K562 (cell line): ENCODE measurements at regions not wholly inside any gene's neighbourhood (a gene's known extent, or its start where the extent isn't known, plus 50 kb on each side); places are given as distances from the start of the nearest gene placed in this dataset.

Source experiments
- ATAC-seq: fragments of 200-7000 bp; cut with Tn5 transposase; 3 replicates; pipeline ENCODE4 v1.9.1; 2020; ENCODE audit warnings: moderate library complexity
- BruUV-seq: library from RNA; stranded (reverse); fragments of 400-500 nt; replicated peaks from 2 replicates; lab custom pipeline; 2021; lab: Mats Ljungman, UMichigan
- CTCF ChIA-PET: fragments of 300-600 bp; formaldehyde crosslinking; extraction: SDS; loops from one replicate; lab custom pipeline; 2021; ENCODE audit warnings: low intra/inter-chr PET ratio; lab: Yijun Ruan, JAX
- POLR2A ChIA-PET: fragments of 300-600, 350-650 bp; sonication (Branson Sonifier 250); formaldehyde crosslinking; extraction: SDS; loops from one replicate; lab custom pipeline; 2021; ENCODE audit warnings: antibody characterized with exemption, inconsistent platforms; lab: Yijun Ruan, JAX
- DNase-seq, 4 experiments: peaks; one replicate each; pipeline versions ENCODE4 v3.0.0 to v3.0.0-alpha.2; 2011 to 2018; ENCODE audit warnings: low spot score in 3 of 4, mixed read lengths in 3 of 4; ENCODE audit errors: extremely low read depth in 1 of 4
- FAIRE-seq: peaks from 2 replicates; lab custom pipeline; 2011; peaks lifted over from hg19 to GRCh38; lab: Jason Lieb, UNC
- H2AFZ ChIP-seq: 2 replicates; pipeline ENCODE4 v1.6.0; 2011; ENCODE audit warnings: low read depth, low read length, control low read depth, inconsistent platforms
- H3K27ac ChIP-seq: fragments of 200-600 bp; 3 replicates; pipeline ENCODE4 v1.8.0; 2011; ENCODE audit warnings: low read depth, mild to moderate bottlenecking, control low read depth, inconsistent platforms, low read length, moderate library complexity, mixed read lengths; ENCODE audit errors: extremely low read depth
- H3K27me3 ChIP-seq, 2 experiments: fragments of 300-600 bp in 1 of 2; 2 replicates in 1 of 2; 3 replicates in 1 of 2; pipeline versions ENCODE4 v1.6.0 to v1.8.0; 2011; ENCODE audit warnings: inconsistent platforms in 2 of 2, low read length in 2 of 2, mild to moderate bottlenecking in 1 of 2, mixed read lengths in 1 of 2, moderate library complexity in 1 of 2; ENCODE audit not compliant: control insufficient read depth in 2 of 2, insufficient read depth in 2 of 2
- H3K36me3 ChIP-seq: fragments of 300-600 bp; 3 replicates; pipeline ENCODE4 v1.8.0; 2011; ENCODE audit warnings: mild to moderate bottlenecking, low read length, inconsistent platforms; ENCODE audit not compliant: control insufficient read depth, insufficient read depth
- H3K4me1 ChIP-seq, 2 experiments: fragments of 200-600 bp in 1 of 2; replicated peaks in 1 of 2; 2 replicates in 1 of 2; 3 replicates in 1 of 2; pipeline versions ENCODE4 v1.5.1 to v1.8.0; 2011; ENCODE audit warnings: inconsistent platforms in 2 of 2, low read length in 2 of 2, mild to moderate bottlenecking in 1 of 2, mixed read lengths in 1 of 2, moderate library complexity in 1 of 2; ENCODE audit not compliant: control insufficient read depth in 2 of 2, insufficient read depth in 2 of 2
- H3K4me2 ChIP-seq: 2 replicates; pipeline ENCODE4 v1.6.1; 2011; ENCODE audit warnings: low read length, control low read depth, inconsistent platforms, mixed read lengths; ENCODE audit not compliant: insufficient read depth
- H3K4me3 ChIP-seq: fragments of 200-600 bp; sonication (generic), shearing (Covaris generic); 2 replicates; pipeline ENCODE4 v1.5.1; 2016; ENCODE audit warnings: control low read depth, inconsistent platforms
- H3K79me2 ChIP-seq: fragments of 200-600 bp; 3 replicates; pipeline ENCODE4 v1.8.0; 2011; ENCODE audit warnings: low read length, inconsistent platforms; ENCODE audit not compliant: control insufficient read depth, insufficient read depth
- H3K9ac ChIP-seq, 2 experiments: 2 replicates each; pipeline versions ENCODE4 v1.6.0 to v1.6.1; 2011; ENCODE audit warnings: low read depth in 2 of 2, low read length in 2 of 2, control low read depth in 1 of 2, inconsistent platforms in 1 of 2, mild to moderate bottlenecking in 1 of 2, mixed read lengths in 1 of 2; ENCODE audit not compliant: insufficient read depth in 1 of 2
- H3K9me1 ChIP-seq: one replicate; pipeline ENCODE4 v1.6.0; 2011; ENCODE audit warnings: inconsistent platforms, mild to moderate bottlenecking, low read length, moderate library complexity; ENCODE audit not compliant: control insufficient read depth, insufficient read depth
- H3K9me3 ChIP-seq: replicated peaks from 2 replicates; pipeline ENCODE4 v1.5.1; 2011; ENCODE audit warnings: low read depth, low read length, inconsistent platforms; ENCODE audit not compliant: control insufficient read depth, insufficient read depth
- H4K20me1 ChIP-seq: replicated peaks from 2 replicates; pipeline ENCODE4 v1.6.1; 2011; ENCODE audit warnings: low read length, inconsistent platforms, mixed read lengths; ENCODE audit not compliant: control insufficient read depth, insufficient read depth
- ADNP ChIP-seq: fragments of 200-800 bp; sonication (Bioruptor generic); IDR thresholded peaks from 2 replicates; pipeline ENCODE4 v1.6.1; 2016; ENCODE audit warnings: missing genetic modification characterization, missing compliant biosample characterization
- DIDO1 ChIP-seq: fragments of 450-650 bp; IDR thresholded peaks from 2 replicates; pipeline ENCODE4 v1.6.1; 2016; ENCODE audit warnings: low read depth, missing biosample characterization, missing genetic modification characterization
- EP400 ChIP-seq: fragments of 450-650 bp; IDR thresholded peaks from 2 replicates; pipeline ENCODE4 v1.6.1; 2017; ENCODE audit warnings: antibody characterized with exemption, mild to moderate bottlenecking, moderate library complexity
- FOSL1 ChIP-seq: fragments of 200-800 bp; sonication (Bioruptor generic); conservative IDR thresholded peaks from 2 replicates; pipeline ENCODE4 v1.6.1; 2016; ENCODE audit warnings: missing genetic modification characterization, missing compliant biosample characterization
- MGA ChIP-seq: fragments of 450-650 bp; IDR thresholded peaks from 2 replicates; pipeline ENCODE4 v1.6.1; 2016; ENCODE audit warnings: mild to moderate bottlenecking, moderate library complexity
- RBFOX2 ChIP-seq: fragments of 200-400 bp; formaldehyde crosslinking; IDR thresholded peaks from 2 replicates; pipeline ENCODE4 v1.6.1; 2017; ENCODE audit warnings: low read depth, mild to moderate bottlenecking, low read length, moderate library complexity
- SAP30 ChIP-seq: fragments of 200-600 bp; sonication (generic); IDR thresholded peaks from 2 replicates; pipeline ENCODE4 v1.6.1; 2012; ENCODE audit warnings: borderline replicate concordance, low read depth, mild to moderate bottlenecking, moderate library complexity, low read length, control low read depth, inconsistent platforms; ENCODE audit not compliant: insufficient read depth, poor library complexity, severe bottlenecking
- SP1 ChIP-seq: sonication (generic); formaldehyde crosslinking; IDR thresholded peaks from 2 replicates; pipeline ENCODE4 v1.8.1; 2022; ENCODE audit warnings: mild to moderate bottlenecking, missing genetic modification reagents
- ZFP1 ChIP-seq: fragments of 450-650 bp; formaldehyde crosslinking; IDR thresholded peaks from 2 replicates; pipeline ENCODE4 v1.4.0; 2020; ENCODE audit warnings: mild to moderate bottlenecking, mixed read lengths
- ZNF282 ChIP-seq: sonication (generic); formaldehyde crosslinking; IDR thresholded peaks from 2 replicates; pipeline ENCODE4 v1.8.1; 2023; ENCODE audit warnings: missing genetic modification reagents
- WGBS: fragments of 100-300 bp; shearing (Covaris generic); methylation state at CpG from one replicate; pipeline ENCODE4 v1.1.6; 2016; ENCODE audit warnings: low coverage, mixed read lengths; ENCODE audit not compliant: insufficient coverage; ENCODE audit errors: missing lambda C conversion rate; 5-methylcytosine and 5-hydroxymethylcytosine counted together
- in situ Hi-C: fragments of 300-500 bp; cut with MboI; formaldehyde crosslinking; loops from 4 replicates; pipeline ENCODE4 v1.15.0; 2018; ENCODE audit warnings: inconsistent platforms, mixed read lengths
- intact Hi-C: fragments of 100-400 bp; cut with micrococcal nuclease; formaldehyde crosslinking; loops from 2 replicates; pipeline ENCODE4 v1.14.2; 2022

- Histone ChIP-seq H3K4me1 (no peaks in the 10 kb centered on the region), H3K4me3 (no peak overlapping the region), H4K20me1 (no peaks in the 10 kb centered on the region), H3K79me2 (no peaks in the 10 kb centered on the region), H3K27ac (no peak overlapping the region), H3K9ac (no peak overlapping the region), H3K9me3 (no peaks in the 10 kb centered on the region; the same call in 1 of the 2 replicates), H3K36me3 (no peaks in the 10 kb centered on the region), H2AFZ (no peak overlapping the region), H3K27me3 (no peaks in the 10 kb centered on the region), H3K4me2 (no peak overlapping the region), H3K9me1 (no peaks in the 10 kb centered on the region)
- in situ Hi-C loops, result no loop called here
- BruUV-seq, result no TSS peak
- ChIA-PET CTCF (no interaction called here), POLR2A (interaction anchor here (0.6 kb wide), 1 partner anchor 21 kb away, joined by 3 read pairs; no protein-coding TSS in a partner anchor)
- no peak for ATAC-seq
- WGBS, result under 1% methylated on average over 16 of the region's 16 CpGs
- no peak for FAIRE-seq
- DNase-seq, result no peak
- intact Hi-C loops, result no loop called here
- TF ChIP-seq EP400, result no peak
- TF ChIP-seq MGA, result no peak
- no peak for TF ChIP-seq ADNP (tag)
- no peak for TF ChIP-seq DIDO1
- TF ChIP-seq SAP30, result no peak
- no peak for TF ChIP-seq ZNF282
- no peak for TF ChIP-seq ZFP1 (CRISPR knock-in tag)
- TF ChIP-seq SP1 (CRISPR knock-in tag), result no peak
- no peak for TF ChIP-seq FOSL1 (tag)
- TF ChIP-seq RBFOX2, result no peak
These were observed 123.9 kb upstream of the DPYD start for GRCh38 chr1:98044766-98045165.
